HG03039 (cell line): ENCODE measurements at regions not wholly inside any gene's neighbourhood (a gene's known extent, or its start where the extent isn't known, plus 50 kb on each side); places are given as distances from the start of the nearest gene placed in this dataset.

ENCODE experiments used
- ATAC-seq: cut with Tn5 transposase; IDR thresholded peaks from one replicate; pipeline ENCODE4 v1.9.1; 2021; ENCODE audit warnings: mild to moderate bottlenecking, moderate library complexity; ENCODE audit not compliant: unreplicated experiment

DNA sequence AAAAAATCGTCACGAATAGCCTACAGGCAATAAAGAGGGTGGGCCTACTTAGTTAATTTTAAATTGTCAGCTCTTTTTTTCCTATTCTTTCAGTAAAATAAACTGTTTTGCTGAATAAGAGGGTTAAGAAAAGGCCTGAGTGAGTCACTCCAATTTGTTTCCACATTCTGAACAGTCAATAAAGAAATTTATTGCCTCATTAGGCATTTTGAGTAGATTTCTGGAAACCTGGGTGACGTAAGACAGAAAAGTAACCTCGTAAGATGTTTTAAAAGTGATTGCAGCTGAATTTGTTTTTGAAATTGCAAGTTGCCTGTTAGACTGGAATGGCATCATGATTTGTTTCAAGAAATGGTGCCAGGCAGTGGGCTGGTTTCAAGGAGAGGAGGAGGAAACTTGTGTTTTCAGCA is 439.3 kb downstream of the USP25 start:
- ATAC-seq = no peak

DNA sequence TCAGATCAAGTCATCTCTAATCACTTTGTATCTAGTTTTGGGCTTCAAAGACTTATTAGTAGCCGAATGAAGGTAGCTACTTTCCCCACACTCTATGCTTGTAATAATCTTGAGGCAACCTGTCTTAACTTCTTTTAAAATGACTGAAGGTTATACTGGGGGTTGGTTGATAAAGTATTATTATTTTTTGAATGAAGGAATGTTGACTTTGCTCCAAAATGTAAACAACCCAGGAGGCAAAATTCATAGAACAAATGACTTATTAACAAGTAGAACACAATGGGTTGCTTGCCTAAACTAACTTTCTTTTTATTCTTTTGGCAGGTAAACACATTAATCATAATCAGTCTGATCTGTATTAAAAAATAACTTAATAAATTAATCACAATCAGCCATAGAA is 440.0 kb downstream of the USP25 start:
- ATAC-seq = no peak

DNA sequence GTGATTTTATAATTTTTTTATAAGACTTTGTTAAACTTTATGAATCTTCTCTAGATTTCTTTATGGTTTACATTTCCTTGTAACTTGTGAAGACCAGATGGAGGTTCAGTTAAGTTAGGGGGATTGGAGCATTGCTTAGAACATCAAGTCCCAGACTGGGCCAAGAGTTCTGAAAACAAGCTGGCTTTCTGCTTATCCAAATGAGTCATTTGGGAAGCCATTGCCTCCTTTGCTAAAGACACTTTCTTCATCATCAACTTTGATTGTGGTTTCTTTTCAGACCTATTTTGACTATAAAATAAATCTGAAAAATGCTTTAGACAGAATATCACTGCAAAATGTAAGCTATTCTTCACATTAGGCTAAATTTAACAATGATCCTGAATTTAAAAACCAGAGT is 446.8 kb downstream of the USP25 start:
- no peak for ATAC-seq

DNA sequence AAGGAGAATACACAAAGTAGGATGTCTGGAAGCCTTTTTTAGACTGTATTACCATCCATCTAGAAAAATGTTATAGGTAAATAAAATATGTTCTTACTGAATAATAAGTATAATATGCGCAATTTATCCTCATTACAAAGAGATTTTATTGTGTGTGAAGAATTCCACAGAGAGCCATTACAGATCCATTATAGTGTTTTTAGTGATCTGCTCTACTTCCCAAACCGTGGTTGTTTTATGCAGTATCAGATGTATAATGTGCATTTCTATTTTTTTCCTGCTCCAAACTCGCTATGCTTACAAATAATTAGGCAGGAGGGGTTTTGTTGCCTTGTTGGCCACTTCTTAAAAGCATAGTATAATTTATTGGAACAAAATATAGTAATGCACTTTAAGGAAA is 447.8 kb downstream of the USP25 start:
- ATAC-seq = no peak

DNA sequence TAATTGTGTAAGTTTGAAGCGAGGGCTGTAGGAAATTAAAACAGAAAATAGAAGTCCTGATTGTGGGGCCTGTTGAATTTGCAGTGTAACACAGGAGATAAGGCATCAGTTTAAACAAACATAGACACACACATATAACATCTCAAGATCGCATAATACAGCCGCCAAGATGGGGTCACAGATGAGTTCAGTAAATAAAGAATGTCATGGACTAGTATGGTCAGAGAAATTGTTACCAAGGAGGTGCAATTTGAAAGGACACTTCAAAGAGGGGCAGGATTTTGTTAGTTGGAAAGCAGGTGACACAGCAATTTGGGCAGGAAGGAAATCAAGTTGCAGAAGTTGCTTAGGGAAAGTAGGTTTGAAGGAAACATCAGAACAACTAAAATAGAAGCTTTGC is 450.0 kb downstream of the USP25 start:
- ATAC-seq = no peak

DNA sequence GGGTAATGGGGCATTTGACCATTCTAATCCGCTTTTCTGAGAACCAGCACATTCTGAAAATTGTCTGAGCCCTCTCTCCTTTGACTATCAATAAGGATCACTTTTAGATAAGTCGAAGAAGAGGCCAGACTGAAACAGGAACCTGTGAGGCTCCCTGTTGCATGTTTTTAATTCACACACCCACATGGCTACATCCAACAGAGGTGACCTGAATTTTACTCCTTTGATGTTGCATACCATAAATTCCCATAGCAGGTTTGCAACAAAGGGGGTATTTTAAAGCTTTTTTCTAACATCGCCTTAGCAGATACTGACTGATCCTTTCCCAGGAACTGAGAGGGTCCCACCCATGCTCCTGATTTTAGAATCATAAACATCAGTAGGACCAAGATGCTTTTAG is 450.8 kb downstream of the USP25 start:
- ATAC-seq = no peak

DNA sequence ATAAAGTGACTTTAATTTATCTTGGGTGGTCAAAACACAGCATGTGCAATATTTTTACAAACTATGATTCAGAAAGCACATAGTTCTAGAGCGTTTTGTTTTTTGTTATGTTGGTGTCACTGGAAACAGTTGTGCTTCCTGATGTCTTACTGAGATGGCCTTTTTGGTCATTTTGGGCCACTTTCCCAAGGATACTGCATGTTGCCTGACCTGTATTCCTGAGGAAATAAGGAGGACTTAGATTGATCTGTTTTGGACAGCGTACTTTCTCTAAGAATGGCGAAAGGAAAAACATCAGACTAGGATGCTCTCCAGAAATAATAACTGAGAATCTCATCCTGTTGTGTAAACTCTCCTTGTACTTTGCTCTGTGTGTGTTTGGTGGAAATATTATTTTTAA is 451.2 kb downstream of the USP25 start:
- no peak for ATAC-seq

DNA sequence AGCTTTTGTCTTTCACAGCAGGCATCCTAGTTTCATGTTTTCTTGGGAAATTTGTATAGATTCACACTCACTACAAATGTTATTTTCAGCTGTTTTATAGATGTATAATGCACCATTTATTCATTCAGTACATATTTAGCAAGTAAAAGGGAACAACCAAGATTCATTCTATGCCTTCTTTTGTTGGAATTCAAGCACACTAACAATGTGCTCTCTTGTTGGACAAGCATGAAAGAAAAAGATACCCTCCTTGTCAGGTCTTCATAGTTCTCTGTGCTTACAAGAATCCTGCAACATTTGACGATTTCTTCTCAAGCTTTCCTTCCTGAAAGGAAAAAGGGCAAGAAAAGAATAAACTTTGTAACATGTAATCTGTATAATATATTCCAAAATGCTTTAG is 456.0 kb downstream of the USP25 start:
- ATAC-seq = no peak

DNA sequence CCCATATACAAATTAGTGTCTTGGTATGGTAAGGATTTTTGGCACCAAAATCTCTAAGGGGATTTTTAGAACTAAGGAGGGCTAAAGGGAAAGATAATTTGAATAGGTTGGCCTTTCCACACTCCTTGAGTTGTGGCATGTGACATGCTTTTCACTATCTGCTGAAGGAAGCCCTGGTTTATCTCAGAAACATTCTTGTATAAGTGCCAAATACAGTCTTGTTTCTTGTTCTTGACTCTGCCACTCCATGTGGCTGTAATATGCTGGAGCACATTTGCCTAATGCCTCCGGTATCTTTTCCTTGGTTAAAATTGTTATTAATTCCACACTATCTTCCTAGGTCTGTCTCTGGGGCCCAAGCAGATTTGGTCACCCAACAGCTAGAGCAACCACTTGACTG is 457.0 kb downstream of the USP25 start:
- no peak for ATAC-seq

DNA sequence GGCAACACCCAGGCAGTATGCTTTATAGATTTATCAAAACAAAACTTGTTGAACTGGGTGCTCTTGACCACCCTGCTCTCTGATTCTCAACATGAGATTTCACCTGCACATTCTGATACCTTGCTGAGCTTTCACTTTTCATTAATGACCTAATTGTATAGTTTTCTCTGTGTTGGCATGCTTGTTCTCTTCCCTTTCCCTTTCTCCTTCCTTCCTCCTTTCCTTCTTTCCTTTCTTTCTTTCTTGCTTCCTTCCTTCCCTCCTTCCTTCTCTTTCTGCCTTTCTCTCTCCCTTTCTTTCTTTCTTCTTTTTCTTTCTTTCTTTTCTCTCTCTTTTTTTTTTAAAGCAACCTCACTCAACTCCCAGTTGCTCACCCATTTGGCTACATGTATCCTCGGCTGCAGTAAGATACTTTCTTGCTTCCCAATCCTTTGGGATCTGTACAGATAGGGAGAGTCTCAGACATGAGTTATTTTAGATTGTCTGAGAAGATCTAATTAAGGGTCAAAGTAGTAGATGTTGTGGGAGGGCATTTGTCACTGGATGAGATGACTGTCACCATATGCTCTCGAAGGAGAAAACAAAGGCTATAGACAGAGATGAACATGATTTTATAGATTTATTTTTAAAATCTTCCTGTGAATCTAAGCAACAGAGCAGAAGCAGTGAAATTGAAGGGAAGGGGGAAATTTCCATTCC is 458.0 kb downstream of the USP25 start:
- ATAC-seq = no peak

DNA sequence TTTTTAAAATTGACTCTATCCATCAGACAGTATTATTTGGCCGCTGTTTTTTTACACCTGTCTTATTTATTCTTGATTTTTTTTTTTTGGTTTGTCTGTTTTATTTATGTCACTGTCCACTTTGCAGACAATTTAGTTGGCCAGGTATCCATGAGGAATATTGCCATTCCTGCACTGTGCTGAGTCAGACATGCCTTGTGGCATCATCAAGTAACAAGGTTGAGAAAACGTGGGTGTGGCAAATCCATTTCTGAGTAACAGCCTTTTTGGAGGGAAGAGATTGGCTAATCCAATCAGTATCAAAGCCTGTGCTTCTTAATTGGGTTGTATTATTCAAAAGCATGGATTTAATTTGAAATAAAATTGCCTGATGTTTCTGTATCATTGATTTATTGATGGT is 463.1 kb downstream of the USP25 start:
- ATAC-seq = no peak

DNA sequence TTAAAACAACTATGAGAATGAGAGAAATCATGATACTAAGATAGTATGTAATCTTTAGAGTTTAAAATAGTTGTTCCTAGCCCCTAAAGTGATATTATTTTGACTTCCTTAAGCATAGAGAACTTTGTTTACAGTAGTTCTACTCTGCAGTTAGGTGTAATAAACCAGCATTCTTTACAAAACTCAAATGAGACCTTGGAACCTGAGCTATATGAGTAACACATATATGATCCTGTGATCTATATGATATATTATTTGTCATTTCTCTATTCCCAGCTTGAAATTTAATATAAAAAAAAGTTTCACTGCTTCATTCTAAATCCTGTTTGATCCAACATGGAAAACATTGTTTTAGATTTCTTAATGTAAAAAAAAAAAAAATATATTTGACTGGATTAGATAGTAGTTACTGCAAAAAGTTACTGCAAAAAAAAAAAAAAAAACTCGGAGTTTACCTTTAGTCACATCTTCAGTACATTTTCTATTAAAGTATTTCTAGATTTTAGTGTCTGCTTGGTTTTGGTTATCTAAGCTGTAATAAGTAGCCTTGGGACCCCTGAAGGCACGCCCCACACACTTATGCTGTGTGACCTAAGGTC is 463.8 kb downstream of the USP25 start:
- ATAC-seq = peak; percentile 39

DNA sequence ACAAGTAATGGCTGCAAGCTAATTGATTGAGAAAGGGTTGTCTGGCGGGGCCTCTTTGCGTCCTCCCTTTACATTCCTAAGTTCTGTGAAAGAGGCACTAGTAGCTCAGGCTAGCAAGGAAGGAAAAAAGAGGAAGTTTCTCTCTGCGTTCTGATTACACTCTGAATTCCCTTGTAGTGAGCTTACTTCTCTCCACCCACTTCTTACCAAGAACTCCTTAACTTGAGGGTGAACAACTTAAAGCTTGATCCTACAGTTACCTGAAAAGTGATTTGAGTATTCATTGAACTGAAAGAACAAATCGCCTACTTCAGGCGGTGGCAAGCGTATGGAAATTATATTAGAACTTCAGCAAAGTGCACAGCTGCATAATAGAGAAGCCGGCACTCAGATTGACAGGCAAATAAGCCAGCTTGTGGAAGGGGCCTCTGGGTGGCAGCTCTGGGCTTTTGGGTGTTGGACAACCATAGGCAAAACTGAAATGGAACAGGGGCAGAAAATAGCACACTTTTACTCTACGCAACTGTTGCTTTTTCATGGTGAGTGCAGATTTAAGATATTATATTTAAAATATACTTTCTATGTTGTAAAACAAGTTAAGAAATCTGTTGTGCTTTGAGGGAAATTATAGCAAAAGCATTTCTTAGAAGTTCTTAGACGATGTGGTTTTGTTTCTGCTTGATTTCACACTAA is 464.5 kb downstream of the USP25 start:
- peak; percentile 71 for ATAC-seq

DNA sequence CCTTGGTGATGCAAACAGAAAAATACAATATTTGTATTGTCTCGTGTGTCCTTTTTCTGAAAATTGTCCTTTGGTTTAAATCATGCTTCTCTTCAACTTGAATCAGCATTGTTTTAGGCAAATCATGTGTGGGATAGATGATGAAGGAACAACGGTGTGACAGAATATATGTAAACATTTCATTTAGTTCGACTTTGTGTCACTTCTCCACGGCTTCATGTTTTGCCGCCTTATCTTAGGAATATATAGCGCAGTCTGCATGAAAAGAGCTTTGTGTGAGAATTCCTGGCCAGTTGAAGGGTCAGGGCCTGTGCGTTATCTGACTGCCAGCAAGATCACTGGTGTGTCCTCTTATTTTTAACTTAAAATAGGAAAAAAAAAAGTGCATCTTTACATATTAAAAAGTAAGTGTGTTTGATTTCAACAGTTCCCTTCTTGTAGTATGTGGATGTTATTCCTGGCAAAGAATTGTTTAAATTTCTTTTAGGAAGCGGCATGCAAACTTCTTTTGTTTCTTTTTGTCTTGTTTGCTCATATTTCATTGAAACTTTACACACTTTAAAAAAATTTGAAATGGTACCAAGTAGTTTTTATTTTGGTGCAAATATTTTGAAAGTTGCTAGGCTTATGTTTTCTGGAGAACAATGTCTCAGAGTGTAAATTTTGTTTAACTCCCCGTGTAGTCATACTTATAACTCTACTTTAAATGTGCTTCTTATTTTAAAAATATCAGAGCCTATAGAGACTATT is 465.2 kb downstream of the USP25 start:
- no peak for ATAC-seq

DNA sequence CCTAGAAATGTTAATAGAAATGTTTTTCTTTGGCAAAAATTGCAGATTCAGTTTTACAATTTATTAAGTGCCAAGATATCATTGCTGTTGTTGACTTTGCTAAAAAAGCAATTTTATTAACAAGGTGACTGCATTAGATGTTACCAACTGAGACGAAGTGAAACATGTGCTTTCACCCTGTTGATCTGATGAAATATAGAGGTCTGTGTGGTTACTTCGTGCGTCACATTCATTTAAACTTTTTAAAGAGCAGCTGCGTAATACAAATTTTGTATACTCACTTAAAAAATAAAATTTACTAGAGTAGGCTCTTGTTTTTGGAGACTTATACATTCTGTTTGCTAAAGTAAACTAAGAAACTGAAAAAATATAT is 465.7 kb downstream of the USP25 start:
- no peak for ATAC-seq

DNA sequence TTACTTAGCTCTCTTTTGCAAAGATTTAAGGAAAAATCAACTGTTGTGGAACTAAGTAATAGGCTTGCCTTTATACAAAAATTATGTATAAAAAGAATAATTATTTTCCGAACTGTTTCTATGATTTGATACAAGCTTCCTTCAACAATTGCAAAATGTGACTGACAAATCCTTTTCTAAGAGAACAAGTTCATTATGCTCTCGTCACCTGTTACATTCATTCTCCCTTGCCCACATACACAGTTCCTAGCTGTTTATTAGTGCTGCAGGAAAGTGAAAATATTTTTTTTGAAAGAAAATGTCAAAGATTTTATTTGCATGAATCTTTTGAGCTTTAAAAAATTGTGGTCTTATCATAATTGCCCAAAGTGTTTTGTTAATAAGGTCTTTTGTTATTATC is 466.2 kb downstream of the USP25 start:
- no peak for ATAC-seq

DNA sequence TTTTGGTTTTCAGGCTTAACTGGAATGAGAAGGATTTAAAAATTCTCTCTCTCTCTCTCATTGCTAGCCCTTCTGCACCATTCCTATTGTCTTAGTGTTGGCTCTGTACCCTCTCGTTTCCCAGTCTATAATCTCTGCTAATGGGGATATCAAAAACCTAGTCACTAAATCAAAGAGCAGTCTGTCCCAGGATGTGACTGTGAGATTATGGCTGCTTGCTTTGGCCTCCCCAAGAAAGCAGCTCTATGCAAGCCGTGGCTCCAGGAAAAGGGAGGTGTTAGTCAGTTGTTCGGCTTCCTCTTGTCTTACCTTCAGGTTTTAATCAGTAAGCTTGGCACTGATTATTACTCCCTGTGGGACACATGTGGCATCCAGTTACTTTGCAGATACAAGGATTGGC is 468.8 kb downstream of the USP25 start:
- ATAC-seq = no peak

DNA sequence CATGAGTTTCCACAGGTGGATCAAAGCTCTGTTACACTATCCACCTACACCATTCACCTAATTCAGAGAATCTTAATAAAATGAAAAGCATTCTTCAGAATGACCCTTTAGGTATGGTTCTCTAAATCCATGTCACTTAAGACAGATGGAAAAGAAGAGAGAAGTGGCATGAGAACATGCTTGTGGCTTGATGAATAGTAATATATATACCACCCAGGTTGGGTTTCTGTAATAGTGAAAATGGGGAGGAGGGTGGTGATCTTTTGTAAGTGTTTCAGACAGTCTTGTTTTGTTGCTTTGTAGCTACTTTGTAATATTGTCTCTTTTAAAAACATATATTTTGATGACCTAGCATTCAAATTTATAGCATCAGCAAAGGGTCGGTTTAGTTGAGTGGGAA is 469.8 kb downstream of the USP25 start:
- no peak for ATAC-seq

DNA sequence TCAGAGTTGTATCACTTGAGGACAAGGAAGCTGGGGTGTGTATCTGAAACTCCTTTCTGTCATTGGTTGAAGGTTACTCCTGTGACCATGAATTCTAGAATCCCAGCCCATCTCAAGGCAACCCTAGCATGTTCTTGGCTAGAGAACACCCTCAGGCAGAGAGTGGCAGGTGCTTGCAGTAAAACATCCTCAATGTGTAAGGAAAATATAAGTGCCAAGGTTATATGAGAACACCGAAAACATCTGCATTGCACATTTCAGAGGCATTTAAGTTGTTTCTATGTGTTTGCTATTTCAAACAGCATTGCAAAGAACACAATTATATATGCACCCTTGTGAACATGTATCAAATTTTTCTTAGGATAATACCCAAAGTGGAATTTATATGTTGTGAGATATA is 471.9 kb downstream of the USP25 start:
- ATAC-seq = no peak

DNA sequence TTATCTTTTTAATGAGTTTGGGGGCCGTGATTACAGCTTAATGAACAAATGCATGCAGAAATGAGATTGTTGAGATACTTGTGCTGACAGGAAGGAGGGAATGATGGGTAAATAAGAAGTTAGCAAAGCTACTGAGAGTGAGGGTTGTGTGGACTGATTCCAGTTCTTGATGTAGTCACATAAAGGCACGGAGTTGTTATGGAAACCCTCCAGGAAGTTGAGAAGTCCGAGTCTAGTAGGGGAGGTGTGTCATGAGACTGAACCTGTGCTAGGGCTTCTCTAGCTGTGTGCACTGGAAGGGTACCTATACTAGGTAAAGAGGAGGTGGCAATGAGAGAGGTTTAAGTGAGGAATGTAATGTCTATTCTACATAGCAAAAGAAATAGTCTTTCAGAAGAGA is 475.7 kb downstream of the USP25 start:
- no peak for ATAC-seq

DNA sequence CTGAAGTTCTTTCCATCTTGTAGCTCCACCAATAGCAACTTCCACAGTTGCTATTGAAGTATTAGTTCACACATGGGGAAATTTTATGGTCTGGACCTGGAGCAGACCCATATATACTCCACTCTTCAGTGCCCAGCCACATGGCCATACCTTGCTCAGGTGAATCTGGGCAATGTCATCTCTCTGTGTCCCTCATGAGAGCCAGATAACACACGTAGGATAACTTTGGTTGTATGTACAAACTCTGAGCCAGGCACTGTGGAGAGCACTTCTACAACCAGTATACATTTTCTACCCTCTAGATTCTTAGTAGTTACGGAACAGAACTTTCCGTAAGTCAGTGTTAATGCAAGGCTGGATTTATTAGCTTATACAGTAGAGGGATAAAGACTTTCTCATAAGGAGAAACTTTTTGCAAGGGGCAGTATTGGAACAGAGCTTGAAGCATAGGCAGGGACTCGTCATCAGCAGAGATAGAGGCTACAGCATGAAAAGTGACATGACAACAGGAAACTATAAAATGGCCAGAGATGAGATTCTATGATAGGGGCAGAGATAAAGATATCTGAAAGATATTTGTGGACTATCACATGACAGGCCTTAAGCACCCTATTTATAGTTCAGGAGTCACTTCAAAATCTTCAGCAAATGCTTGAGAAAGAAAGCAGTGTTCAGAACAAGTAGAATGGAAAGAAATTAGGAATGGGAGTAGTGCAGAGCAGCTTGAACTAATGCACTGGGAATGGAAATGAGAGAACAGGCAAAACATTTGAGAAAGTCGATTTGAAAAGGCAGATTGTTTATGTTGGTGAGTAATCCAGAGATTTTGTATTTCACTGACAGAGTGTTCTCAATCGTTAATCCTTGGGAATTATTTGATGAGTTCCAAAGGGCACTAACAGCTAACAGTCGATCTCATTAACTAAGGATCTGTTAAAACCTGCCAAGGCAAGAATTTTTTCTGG is 481.8 kb downstream of the USP25 start:
- ATAC-seq = no peak
